ENCODE measurements at regions not wholly inside any gene's neighbourhood (a gene's known extent, or its start where the extent isn't known, plus 50 kb on each side); places are given as distances from the start of the nearest gene placed in this dataset.

GRCh38 chr4:187484186-187484585 lies 511.4 kb upstream of the ZFP42 start:
- TF ChIP-seq CTCF (IDR thresholded peaks at IDR 0.05; ENCODE audit: borderline replicate concordance, extremely low read depth, insufficient read depth), result no peak
- Histone ChIP-seq H3K9me3 (ENCODE audit: control insufficient read depth in 2 of 3, insufficient read depth in 1 of 3, low read length in 3 of 3) (no peaks in the 10 kb centered on the region), H3K36me3 (ENCODE audit: control insufficient read depth in 2 of 3, insufficient read depth in 3 of 3, low read length in 3 of 3) (no peaks in the 10 kb centered on the region), H3K4me1 (ENCODE audit: control insufficient read depth in 2 of 3, insufficient read depth in 2 of 3, low read depth in 1 of 3, low read length in 3 of 3) (no peaks in the 10 kb centered on the region), H3K27me3 (ENCODE audit: control insufficient read depth, insufficient read depth, low read length) (no peaks in the 10 kb centered on the region), H3K4me3 (ENCODE audit: low read length in 3 of 3) (no peak overlapping the region), H3K9ac (ENCODE audit: low read length in 3 of 3) (no peak overlapping the region), H3K27ac (ENCODE audit: low read depth in 2 of 2, low read length in 2 of 2) (no peak overlapping the region)
- DNase-seq (no peak), FAIRE-seq (no peak)
- intact Hi-C loops (cut with DNase I), result no loop called here

- intact Hi-C loops (cut with DNase I), result no loop called here
- no peak for DNase-seq
- H3K9me3 ChIP-seq (ENCODE audit: control insufficient read depth in 2 of 3, insufficient read depth in 1 of 3, low read length in 3 of 3), result no peaks in the 10 kb centered on the region
- no peaks in the 10 kb centered on the region for H3K36me3 ChIP-seq (ENCODE audit: control insufficient read depth in 2 of 3, insufficient read depth in 3 of 3, low read length in 3 of 3)
- TF ChIP-seq CTCF (IDR thresholded peaks at IDR 0.05; ENCODE audit: borderline replicate concordance, extremely low read depth, insufficient read depth), result no peak
- no peaks in the 10 kb centered on the region for H3K27me3 ChIP-seq (ENCODE audit: control insufficient read depth, insufficient read depth, low read length)
- no peaks in the 10 kb centered on the region for H3K4me1 ChIP-seq (ENCODE audit: control insufficient read depth in 2 of 3, insufficient read depth in 2 of 3, low read depth in 1 of 3, low read length in 3 of 3)
- no peak overlapping the region for H3K4me3 ChIP-seq (ENCODE audit: low read length in 3 of 3)
- H3K27ac ChIP-seq (ENCODE audit: low read depth in 2 of 2, low read length in 2 of 2), result no peak overlapping the region
- no peak for FAIRE-seq
- H3K9ac ChIP-seq (ENCODE audit: low read length in 3 of 3), result no peak overlapping the region
These were observed 509.9 kb upstream of the ZFP42 start for GRCh38 chr4:187485676-187486075.

DNA sequence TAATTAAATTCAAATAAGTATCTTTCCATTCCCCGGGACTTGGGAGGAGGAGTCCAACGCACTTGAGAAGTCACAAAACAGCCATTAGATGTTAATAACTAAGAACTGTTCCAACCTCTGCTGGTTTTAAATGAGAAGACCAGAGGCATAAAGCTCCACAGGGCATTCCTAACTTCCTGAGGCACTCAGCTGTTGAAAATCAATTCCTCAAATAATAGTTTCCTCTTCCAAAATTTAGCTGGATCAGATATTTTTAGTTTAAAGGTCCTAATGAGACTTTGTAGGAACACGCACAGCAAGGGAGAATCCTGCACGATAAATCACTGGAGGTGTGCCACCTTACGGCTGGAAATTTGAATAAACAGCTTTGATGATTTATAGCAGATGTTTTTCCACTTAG lies 504.3 kb upstream of the ZFP42 start:
- no peak overlapping the region for H3K4me3 ChIP-seq (ENCODE audit: low read length in 3 of 3)
- FAIRE-seq (no peak), DNase-seq (no peak)
- H3K9ac ChIP-seq (ENCODE audit: low read length in 3 of 3), result no peak overlapping the region
- no peak for TF ChIP-seq CTCF (IDR thresholded peaks at IDR 0.05; ENCODE audit: borderline replicate concordance, extremely low read depth, insufficient read depth)
- no peak overlapping the region for H3K27ac ChIP-seq (ENCODE audit: low read depth in 2 of 2, low read length in 2 of 2)
- no peaks in the 10 kb centered on the region for H3K9me3 ChIP-seq (ENCODE audit: control insufficient read depth in 2 of 3, insufficient read depth in 1 of 3, low read length in 3 of 3)
- intact Hi-C loops (cut with DNase I), result no loop called here
- H3K4me1 ChIP-seq (ENCODE audit: control insufficient read depth in 2 of 3, insufficient read depth in 2 of 3, low read depth in 1 of 3, low read length in 3 of 3), result no peaks in the 10 kb centered on the region
- H3K27me3 ChIP-seq (ENCODE audit: control insufficient read depth, insufficient read depth, low read length), result no peaks in the 10 kb centered on the region
- H3K36me3 ChIP-seq (ENCODE audit: control insufficient read depth in 2 of 3, insufficient read depth in 3 of 3, low read length in 3 of 3), result no peaks in the 10 kb centered on the region

DNA sequence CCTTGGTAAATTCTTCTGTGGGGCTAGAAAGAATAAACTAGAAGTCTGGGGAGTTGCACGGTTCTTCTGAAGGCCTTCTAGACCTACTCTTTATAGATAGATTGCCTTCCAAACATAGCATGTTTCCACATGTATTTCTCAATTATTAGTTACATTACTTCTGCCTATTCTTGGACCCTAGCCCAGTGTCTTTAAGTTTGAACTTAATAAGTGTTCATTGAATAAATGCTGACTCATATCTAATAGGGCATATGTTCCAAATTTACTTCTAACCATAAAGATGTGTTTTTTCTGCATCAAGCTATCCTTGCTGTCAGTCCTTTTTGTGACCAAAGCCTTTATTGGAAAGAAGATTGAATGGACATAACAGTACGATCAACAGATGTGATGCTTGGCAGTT lies 503.6 kb upstream of the ZFP42 start:
- H3K36me3 ChIP-seq (ENCODE audit: control insufficient read depth in 2 of 3, insufficient read depth in 3 of 3, low read length in 3 of 3), result no peaks in the 10 kb centered on the region
- H3K4me3 ChIP-seq (ENCODE audit: low read length in 3 of 3), result no peak overlapping the region
- H3K4me1 ChIP-seq (ENCODE audit: control insufficient read depth in 2 of 3, insufficient read depth in 2 of 3, low read depth in 1 of 3, low read length in 3 of 3), result no peaks in the 10 kb centered on the region
- no peaks in the 10 kb centered on the region for H3K9me3 ChIP-seq (ENCODE audit: control insufficient read depth in 2 of 3, insufficient read depth in 1 of 3, low read length in 3 of 3)
- no peak for TF ChIP-seq CTCF (IDR thresholded peaks at IDR 0.05; ENCODE audit: borderline replicate concordance, extremely low read depth, insufficient read depth)
- FAIRE-seq, result no peak
- H3K27me3 ChIP-seq (ENCODE audit: control insufficient read depth, insufficient read depth, low read length), result no peaks in the 10 kb centered on the region
- no peak overlapping the region for H3K9ac ChIP-seq (ENCODE audit: low read length in 3 of 3)
- intact Hi-C loops (cut with DNase I), result no loop called here
- H3K27ac ChIP-seq (ENCODE audit: low read depth in 2 of 2, low read length in 2 of 2), result no peak overlapping the region
- DNase-seq, result no peak

Measured in kidney (tissue), 13 donors.